DOHH2 (cell line): ENCODE measurements at regions not wholly inside any gene's neighbourhood (a gene's known extent, or its start where the extent isn't known, plus 50 kb on each side); places are given as distances from the start of the nearest gene placed in this dataset.

Experiments
- H3F3A ChIP-seq: fragments of 200-600 bp; sonication (generic), shearing (Covaris generic); 2 replicates; pipeline ENCODE4 v1.6.0; 2016; ENCODE audit warnings: antibody characterized with exemption, mild to moderate bottlenecking; ENCODE audit not compliant: control insufficient read depth, insufficient read depth
- H3K27ac ChIP-seq: fragments of 200-600 bp; sonication (generic); 2 replicates; pipeline ENCODE4 v1.5.1; 2014; ENCODE audit warnings: low read depth, mild to moderate bottlenecking, low read length, moderate library complexity
- H3K27me3 ChIP-seq: fragments of 200-600 bp; sonication (generic); 2 replicates; pipeline ENCODE4 v1.6.1; 2014; ENCODE audit warnings: mild to moderate bottlenecking, low read length, mixed read lengths; ENCODE audit not compliant: control insufficient read depth
- H3K36me3 ChIP-seq: fragments of 200-600 bp; sonication (generic); 2 replicates; pipeline ENCODE4 v1.6.1; 2014; ENCODE audit warnings: mild to moderate bottlenecking, low read length, moderate library complexity, mixed read lengths; ENCODE audit not compliant: control insufficient read depth
- H3K4me1 ChIP-seq: fragments of 200-600 bp; sonication (generic); 2 replicates; pipeline ENCODE4 v1.6.1; 2014; ENCODE audit warnings: mild to moderate bottlenecking, low read length, mixed read lengths; ENCODE audit not compliant: control insufficient read depth
- H3K4me2 ChIP-seq: fragments of 200-600 bp; sonication (generic); 2 replicates; pipeline ENCODE4 v1.6.0; 2014; ENCODE audit warnings: mild to moderate bottlenecking, low read length, moderate library complexity
- H3K4me3 ChIP-seq: fragments of 200-600 bp; sonication (generic); 2 replicates; pipeline ENCODE4 v1.5.1; 2014; ENCODE audit warnings: mild to moderate bottlenecking, low read length, mixed read lengths
- H3K79me2 ChIP-seq: fragments of 200-600 bp; sonication (generic); 2 replicates; pipeline ENCODE4 v1.6.1; 2014; ENCODE audit warnings: mild to moderate bottlenecking, low read length, mixed read lengths; ENCODE audit not compliant: control insufficient read depth
- H3K9me2 ChIP-seq: fragments of 200-600 bp; sonication (generic); replicated peaks from 2 replicates; pipeline ENCODE4 v1.6.1; 2014; ENCODE audit warnings: mild to moderate bottlenecking, low read length, mixed read lengths; ENCODE audit not compliant: control insufficient read depth
- H3K9me3 ChIP-seq: fragments of 200-600 bp; sonication (generic); 2 replicates; pipeline ENCODE4 v1.6.1; 2014; ENCODE audit warnings: antibody characterized with exemption, low read length, mixed read lengths; ENCODE audit not compliant: control insufficient read depth, insufficient read depth
- H4K20me1 ChIP-seq: fragments of 200-600 bp; sonication (generic); 2 replicates; pipeline ENCODE4 v1.6.0; 2014; ENCODE audit warnings: low read depth, mild to moderate bottlenecking, antibody characterized with exemption, low read length, moderate library complexity; ENCODE audit not compliant: control insufficient read depth, insufficient read depth
- EZH2phosphoT487 ChIP-seq: fragments of 200-600 bp; sonication (generic); IDR thresholded peaks from 2 replicates; pipeline ENCODE4 v1.6.1; 2017; ENCODE audit warnings: borderline replicate concordance, mild to moderate bottlenecking, antibody characterized with exemption, low read length, moderate library complexity, mixed read lengths
- TF ChIP-seq, protein P1 (sequence below): fragments of 200-600 bp; sonication (generic); IDR thresholded peaks from one replicate; pipeline ENCODE4 v1.5.1; 2014; ENCODE audit warnings: antibody characterized with exemption, mild to moderate bottlenecking, low read depth, low read length; ENCODE audit not compliant: poor library complexity, severe bottlenecking

DNA sequence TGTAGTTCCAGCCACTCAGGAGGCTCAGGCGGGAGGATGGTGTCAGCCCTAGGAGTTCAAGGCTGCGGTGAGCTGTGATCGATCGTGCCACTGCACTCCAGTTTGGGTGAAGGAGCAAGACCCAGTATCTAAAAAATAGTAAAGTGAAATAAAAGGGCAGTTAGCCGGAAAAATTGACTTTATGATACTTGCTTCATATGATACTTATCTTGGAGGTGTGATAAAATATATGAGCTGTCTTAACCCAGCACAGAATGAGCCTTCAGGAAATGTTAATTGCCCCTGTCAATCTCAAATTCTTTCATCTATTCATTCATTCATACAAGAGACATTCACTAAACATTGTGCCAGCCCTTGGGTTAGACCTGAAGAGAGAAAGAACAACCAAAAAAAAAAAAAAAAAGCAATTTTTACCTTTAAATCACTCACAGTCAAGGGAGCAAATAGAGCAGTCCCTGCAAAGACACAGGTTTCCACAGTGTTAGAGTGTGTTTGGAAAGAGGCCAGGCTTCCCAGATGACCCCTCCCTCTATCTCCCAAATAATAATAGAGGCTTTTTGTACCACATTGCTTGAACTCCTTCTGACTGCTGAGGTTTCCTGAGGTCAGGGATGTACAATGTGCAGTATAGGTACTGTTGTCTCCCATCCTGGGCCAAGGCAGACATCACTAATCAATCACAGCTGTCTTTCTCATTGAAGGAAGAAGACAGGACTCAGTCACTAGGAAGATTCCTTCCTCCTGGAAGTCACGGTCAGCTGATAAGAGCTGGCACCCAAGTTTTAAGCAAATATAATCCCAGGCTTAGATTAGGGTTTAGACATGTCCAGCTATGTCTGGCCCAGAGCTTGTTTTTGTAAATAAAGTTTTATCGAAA, 454.6 kb downstream of the MIAT start:
- TF ChIP-seq, protein P1, sequence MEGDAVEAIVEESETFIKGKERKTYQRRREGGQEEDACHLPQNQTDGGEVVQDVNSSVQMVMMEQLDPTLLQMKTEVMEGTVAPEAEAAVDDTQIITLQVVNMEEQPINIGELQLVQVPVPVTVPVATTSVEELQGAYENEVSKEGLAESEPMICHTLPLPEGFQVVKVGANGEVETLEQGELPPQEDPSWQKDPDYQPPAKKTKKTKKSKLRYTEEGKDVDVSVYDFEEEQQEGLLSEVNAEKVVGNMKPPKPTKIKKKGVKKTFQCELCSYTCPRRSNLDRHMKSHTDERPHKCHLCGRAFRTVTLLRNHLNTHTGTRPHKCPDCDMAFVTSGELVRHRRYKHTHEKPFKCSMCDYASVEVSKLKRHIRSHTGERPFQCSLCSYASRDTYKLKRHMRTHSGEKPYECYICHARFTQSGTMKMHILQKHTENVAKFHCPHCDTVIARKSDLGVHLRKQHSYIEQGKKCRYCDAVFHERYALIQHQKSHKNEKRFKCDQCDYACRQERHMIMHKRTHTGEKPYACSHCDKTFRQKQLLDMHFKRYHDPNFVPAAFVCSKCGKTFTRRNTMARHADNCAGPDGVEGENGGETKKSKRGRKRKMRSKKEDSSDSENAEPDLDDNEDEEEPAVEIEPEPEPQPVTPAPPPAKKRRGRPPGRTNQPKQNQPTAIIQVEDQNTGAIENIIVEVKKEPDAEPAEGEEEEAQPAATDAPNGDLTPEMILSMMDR, result no peak
- no peak for TF ChIP-seq EZH2phosphoT487
- H3K27me3 ChIP-seq, result no peaks in the 10 kb centered on the region
- H3K4me2 ChIP-seq, result no peak overlapping the region
- H3K4me1 ChIP-seq, result no peaks in the 10 kb centered on the region
- no peaks in the 10 kb centered on the region for H3K36me3 ChIP-seq
- H3K79me2 ChIP-seq, result no peaks in the 10 kb centered on the region
- no peaks in the 10 kb centered on the region for H3K9me2 ChIP-seq
- no peak overlapping the region for H3K27ac ChIP-seq
- H4K20me1 ChIP-seq, result no peaks in the 10 kb centered on the region
- H3K4me3 ChIP-seq, result no peak overlapping the region
- no peaks in the 10 kb centered on the region; the same call in 1 of the 2 replicates for H3K9me3 ChIP-seq
- no peaks in the 10 kb centered on the region for H3F3A ChIP-seq

DNA sequence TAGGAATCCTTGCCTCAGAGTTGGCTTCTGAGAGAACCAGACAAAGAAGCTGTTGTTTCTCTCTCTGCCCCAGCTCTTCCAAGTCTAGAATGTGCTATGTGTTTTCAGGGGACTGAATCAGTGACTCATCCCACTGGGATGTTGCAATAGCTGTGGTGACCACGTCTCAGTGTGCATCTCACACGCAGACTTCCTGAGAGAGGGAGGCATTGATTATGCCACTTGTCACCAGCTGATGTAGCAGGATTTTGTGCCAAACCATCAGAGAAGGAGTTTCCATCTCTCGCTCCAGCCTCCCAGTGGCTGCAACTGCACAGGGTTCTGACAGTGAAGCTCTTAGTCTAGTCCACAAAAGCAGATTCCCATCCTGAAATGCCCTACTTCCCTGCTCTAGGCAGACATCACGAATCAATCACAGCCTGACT, 455.8 kb downstream of the MIAT start:
- no peaks in the 10 kb centered on the region for H3K27me3 ChIP-seq
- no peaks in the 10 kb centered on the region; the same call in 1 of the 2 replicates for H3K9me3 ChIP-seq
- no peaks in the 10 kb centered on the region for H4K20me1 ChIP-seq
- no peak overlapping the region for H3K27ac ChIP-seq
- H3K4me2 ChIP-seq, result no peak overlapping the region
- TF ChIP-seq EZH2phosphoT487, result no peak
- TF ChIP-seq, protein P1, result no peak
- no peaks in the 10 kb centered on the region for H3K9me2 ChIP-seq
- H3K4me3 ChIP-seq, result no peak overlapping the region
- no peaks in the 10 kb centered on the region for H3K36me3 ChIP-seq
- no peaks in the 10 kb centered on the region for H3K4me1 ChIP-seq
- H3F3A ChIP-seq, result no peaks in the 10 kb centered on the region
- no peaks in the 10 kb centered on the region for H3K79me2 ChIP-seq

DNA sequence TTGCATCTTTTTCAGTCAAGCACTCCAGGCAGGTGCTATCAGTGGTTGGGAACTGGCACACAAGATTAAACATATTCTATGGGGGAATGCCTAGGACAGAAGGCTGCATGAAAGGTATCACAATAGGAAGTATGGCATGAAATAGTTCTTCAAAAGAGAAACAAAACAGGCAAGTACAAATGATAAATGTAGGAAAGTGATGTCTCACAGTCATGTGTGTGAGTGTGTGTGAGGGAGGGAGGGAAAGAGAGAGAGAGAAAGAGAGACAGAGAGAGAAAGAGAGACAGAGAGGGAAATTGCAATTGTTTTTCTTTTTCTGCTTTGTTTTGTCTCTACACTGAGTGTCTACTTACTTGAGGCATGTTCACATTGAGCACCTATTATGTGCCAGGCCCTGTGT, 456.3 kb downstream of the MIAT start:
- H4K20me1 ChIP-seq, result no peaks in the 10 kb centered on the region
- no peaks in the 10 kb centered on the region for H3K27me3 ChIP-seq
- no peaks in the 10 kb centered on the region for H3F3A ChIP-seq
- H3K4me2 ChIP-seq, result no peak overlapping the region
- no peak overlapping the region for H3K4me3 ChIP-seq
- no peaks in the 10 kb centered on the region for H3K79me2 ChIP-seq
- H3K9me3 ChIP-seq, result no peaks in the 10 kb centered on the region; the same call in 1 of the 2 replicates
- H3K9me2 ChIP-seq, result no peaks in the 10 kb centered on the region
- TF ChIP-seq, protein P1, result no peak
- TF ChIP-seq EZH2phosphoT487, result no peak
- H3K36me3 ChIP-seq, result no peaks in the 10 kb centered on the region
- no peak overlapping the region for H3K27ac ChIP-seq
- no peaks in the 10 kb centered on the region for H3K4me1 ChIP-seq
